C1 segment of cervical spinal cord (tissue), 14 donors: ENCODE measurements at regions not wholly inside any gene's neighbourhood (a gene's known extent, or its start where the extent isn't known, plus 50 kb on each side); places are given as distances from the start of the nearest gene placed in this dataset.

ENCODE experiments used
- DNase-seq, 14 donors: peaks; one replicate each; lab custom pipeline; 2025; lab: John Stamatoyannopoulos, UW

GRCh38 chr3:124401843-124402242 is 328.4 kb upstream of the UMPS start:
- no peak for DNase-seq

GRCh38 chr3:124402791-124403190 is 327.5 kb upstream of the UMPS start:
- DNase-seq = no peak

- DNase-seq = no peak
Observed at GRCh38 chr3:124404621-124405020, 325.6 kb upstream of the UMPS start.

- no peak for DNase-seq
Observed at GRCh38 chr3:124407260-124407659, 323.0 kb upstream of the UMPS start.

GRCh38 chr3:124409650-124410275 is 320.5 kb upstream of the UMPS start:
- DNase-seq = no peak

GRCh38 chr3:124410471-124410870 is 319.8 kb upstream of the UMPS start:
- no peak for DNase-seq

GRCh38 chr3:124411728-124412127 is 318.5 kb upstream of the UMPS start:
- DNase-seq = no peak

- DNase-seq = no peak
Observed at GRCh38 chr3:124412644-124413043, 317.6 kb upstream of the UMPS start.

- DNase-seq = no peak
Observed at GRCh38 chr3:124413393-124413792, 316.9 kb upstream of the UMPS start.

- DNase-seq = peak in 3 of 14 donors; percentile 1 to 8 (median 5)
Observed at GRCh38 chr3:124413989-124414598, 316.2 kb upstream of the UMPS start.

GRCh38 chr3:124415446-124415960 is 314.7 kb upstream of the UMPS start:
- DNase-seq = no peak

- no peak for DNase-seq
Observed at GRCh38 chr3:124419303-124419702, 310.9 kb upstream of the UMPS start.

- no peak for DNase-seq
Observed at GRCh38 chr3:124420392-124420791, 309.9 kb upstream of the UMPS start.

GRCh38 chr3:124422805-124423204 is 307.4 kb upstream of the UMPS start:
- no peak for DNase-seq

GRCh38 chr3:124424396-124424795 is 305.9 kb upstream of the UMPS start:
- no peak for DNase-seq

GRCh38 chr3:124425972-124426371 is 304.3 kb upstream of the UMPS start:
- no peak for DNase-seq

GRCh38 chr3:124428372-124429128 is 301.7 kb upstream of the UMPS start:
- no peak for DNase-seq

GRCh38 chr3:124429129-124429815 is 301.0 kb upstream of the UMPS start:
- DNase-seq = peak in 1 of 14 donors; percentile 7

- no peak for DNase-seq
Observed at GRCh38 chr3:124431331-124431994, 298.8 kb upstream of the UMPS start.

- DNase-seq = no peak
Observed at GRCh38 chr3:124434176-124434575, 296.1 kb upstream of the UMPS start.

- no peak for DNase-seq
Observed at GRCh38 chr3:124435467-124435866, 294.8 kb upstream of the UMPS start.

- no peak for DNase-seq
Observed at GRCh38 chr3:124438813-124439212, 291.4 kb upstream of the UMPS start.
